GM18873 (cell line): ENCODE measurements at regions not wholly inside any gene's neighbourhood (a gene's known extent, or its start where the extent isn't known, plus 50 kb on each side); places are given as distances from the start of the nearest gene placed in this dataset.

ENCODE experiments used
- ATAC-seq: cut with Tn5 transposase; IDR thresholded peaks from one replicate; pipeline ENCODE4 v1.9.1; 2021; ENCODE audit warnings: mild to moderate bottlenecking, moderate library complexity, moderate number of reproducible peaks; ENCODE audit not compliant: unreplicated experiment, low FRiP score

GRCh38 chr16:79823639-79824038, 223.1 kb upstream of the MAF start:
- no peak for ATAC-seq

- ATAC-seq, result no peak
Observed at GRCh38 chr16:79821911-79822310, 221.4 kb upstream of the MAF start.

GRCh38 chr16:79816081-79816497, 215.6 kb upstream of the MAF start:
- ATAC-seq, result no peak

GRCh38 chr16:79815049-79815448, 214.5 kb upstream of the MAF start:
- ATAC-seq, result no peak

- no peak for ATAC-seq
Observed at GRCh38 chr16:79814124-79814523, 213.6 kb upstream of the MAF start.

DNA sequence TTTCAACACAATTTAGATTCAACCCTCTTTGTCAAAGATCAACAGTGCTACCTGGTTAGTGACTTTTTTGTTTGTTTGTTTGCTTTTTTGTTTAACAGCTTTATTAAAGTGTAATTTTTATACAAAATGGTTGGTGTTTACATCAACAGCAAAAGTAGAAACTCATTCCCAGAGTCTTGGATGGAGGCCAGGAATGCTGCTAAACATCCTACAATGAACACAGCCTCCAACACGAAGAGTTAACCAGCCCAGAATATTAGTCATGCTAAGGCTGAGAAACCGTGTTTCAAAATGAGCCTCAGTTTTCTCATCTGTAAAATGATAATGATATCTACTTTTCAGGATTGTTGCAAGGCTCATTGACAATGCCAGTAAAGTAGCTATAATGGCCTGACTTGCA, 211.0 kb upstream of the MAF start:
- ATAC-seq, result no peak

GRCh38 chr16:79810449-79811189, 210.1 kb upstream of the MAF start:
- no peak for ATAC-seq

DNA sequence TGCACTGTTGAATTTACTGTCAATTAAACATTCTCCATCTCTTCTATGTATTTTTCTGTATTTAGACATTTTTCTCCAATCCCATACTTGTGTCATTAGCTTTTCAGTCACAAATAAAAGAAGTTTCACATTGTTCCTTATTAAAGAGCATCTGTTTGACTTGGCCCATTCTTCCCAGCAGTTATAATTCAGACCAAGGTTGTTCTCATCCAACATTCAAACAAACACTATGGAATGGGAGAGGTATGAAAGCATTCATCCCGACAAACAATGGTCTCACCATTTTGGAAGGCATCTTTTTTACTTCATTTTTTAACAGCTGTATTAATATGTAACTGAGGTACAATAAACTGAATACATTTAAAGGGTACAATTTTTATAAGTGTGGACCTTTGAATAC, 208.8 kb upstream of the MAF start:
- no peak for ATAC-seq

- ATAC-seq, result no peak
Observed at GRCh38 chr16:79808731-79809130, 208.2 kb upstream of the MAF start.

GRCh38 chr16:79806757-79807156, 206.2 kb upstream of the MAF start:
- ATAC-seq, result no peak

DNA sequence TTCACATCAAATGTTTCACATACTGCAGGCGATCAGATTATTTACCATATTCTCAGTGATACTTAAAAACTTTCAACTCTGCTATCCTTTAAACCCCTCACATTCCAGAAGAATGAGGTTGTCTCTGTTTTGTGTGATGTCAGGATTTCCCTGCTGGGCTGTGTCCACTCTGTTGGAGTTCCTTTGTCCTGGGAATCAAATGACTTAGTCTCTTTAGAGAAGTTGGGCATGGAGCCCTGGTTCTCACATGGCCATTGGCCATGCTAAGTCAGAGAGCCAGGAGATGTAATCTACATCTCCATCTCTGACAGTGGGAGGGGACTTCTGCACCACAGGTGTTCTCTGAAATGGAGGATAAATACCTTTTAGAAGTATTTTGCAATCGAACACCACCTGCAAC, 205.1 kb upstream of the MAF start:
- ATAC-seq, result no peak

DNA sequence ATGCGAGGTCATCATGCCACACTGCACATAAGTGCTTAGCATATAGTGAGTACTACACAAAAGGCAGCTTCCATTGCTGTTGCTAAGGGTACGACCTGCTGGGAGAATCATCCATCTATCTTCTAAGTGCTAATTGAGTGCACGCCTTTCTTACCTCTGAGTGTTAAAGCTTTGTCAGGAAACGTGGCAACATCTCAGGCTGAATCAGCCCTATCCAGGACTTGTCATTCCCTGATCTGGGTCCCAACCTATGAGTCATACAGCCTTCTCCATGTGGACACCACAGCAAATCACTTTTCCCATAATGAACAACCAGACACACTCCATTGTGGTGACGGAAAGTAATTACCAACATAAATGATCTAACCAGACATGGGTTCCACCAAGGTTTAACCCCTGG, 201.1 kb upstream of the MAF start:
- no peak for ATAC-seq

DNA sequence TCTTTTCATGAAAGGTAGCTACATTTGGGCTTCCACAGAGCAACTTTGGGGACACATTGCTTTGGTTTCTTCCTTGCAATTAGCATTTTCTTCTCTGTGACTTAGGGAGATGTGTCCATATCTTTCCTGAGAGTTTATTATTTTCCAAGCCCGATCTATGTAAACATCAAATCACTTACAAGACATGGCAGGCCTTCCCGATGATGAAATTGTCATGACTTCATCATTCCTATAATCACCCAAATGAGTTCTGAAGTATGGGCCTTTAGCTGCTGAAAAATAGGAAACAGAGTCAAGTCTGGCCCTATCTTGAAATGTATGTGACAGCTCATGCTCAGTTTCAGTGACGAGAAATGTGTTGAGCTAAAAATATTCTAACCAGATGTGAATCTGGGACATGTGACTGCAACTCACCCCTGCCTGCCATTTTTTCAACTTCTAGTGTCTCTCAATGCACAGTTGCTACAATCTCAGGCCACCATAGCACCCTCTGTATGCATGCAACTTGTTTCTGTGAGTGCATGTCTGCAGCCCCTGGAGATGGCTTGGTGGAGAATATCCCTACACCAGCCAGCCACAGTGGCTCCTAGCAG, 199.6 kb upstream of the MAF start:
- ATAC-seq, result no peak

GRCh38 chr16:79798416-79799053, 198.0 kb upstream of the MAF start:
- no peak for ATAC-seq

DNA sequence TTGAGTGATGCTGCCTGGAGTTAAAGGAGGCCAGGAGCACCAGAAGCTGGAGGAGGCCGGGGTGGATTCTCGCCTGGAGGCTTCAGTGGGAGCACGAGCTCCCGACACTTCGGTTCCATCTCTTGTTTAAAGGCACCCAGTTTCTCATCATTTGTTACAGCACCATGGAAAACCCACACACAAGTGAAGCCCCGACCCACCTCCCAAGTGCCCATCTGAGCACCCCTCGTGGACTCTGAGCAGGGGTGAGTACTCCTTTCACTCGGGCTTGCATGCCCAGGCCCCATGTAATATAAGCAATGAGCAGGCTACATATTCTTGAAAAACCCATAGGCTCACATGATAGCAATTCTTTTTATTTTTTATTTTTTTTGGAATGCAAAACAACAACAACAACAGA, 196.9 kb upstream of the MAF start:
- no peak for ATAC-seq

DNA sequence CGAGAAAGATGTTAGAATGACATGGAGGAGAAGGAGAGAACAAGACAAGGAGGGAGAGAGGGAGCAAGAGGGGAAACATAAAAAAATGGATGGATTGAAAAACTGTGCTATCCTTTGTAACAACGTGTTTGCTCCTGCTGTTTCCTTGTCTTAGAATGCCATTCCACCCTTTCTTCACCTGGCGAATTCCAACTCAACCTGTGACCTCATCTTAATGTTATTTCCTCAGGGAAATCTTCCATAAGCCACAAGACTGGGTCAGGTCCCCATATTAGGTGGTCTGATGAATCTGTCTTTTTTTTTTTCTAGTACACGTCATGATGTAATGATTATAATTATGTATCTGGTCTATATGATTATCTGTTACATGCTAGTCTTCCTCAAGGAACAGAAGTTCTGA, 195.0 kb upstream of the MAF start:
- no peak for ATAC-seq

DNA sequence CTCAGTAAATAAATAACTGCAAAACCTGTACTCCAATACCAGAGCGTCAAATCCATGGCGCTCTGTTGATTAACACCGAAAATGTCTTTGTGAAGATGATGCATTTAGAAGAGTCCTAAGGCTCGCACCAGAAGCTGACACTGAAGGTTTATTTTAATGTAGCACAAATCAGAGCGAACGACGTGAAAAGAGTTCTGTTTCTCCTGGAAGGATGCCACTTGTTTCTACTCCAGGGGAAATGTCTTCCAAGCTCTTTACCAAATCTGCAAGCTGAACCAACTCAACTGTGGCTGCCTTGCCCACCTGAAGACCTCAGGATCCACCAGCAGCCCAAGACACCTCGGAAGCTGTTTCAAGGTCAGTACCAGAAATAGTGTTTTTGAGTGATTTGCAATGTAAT, 194.4 kb upstream of the MAF start:
- no peak for ATAC-seq

DNA sequence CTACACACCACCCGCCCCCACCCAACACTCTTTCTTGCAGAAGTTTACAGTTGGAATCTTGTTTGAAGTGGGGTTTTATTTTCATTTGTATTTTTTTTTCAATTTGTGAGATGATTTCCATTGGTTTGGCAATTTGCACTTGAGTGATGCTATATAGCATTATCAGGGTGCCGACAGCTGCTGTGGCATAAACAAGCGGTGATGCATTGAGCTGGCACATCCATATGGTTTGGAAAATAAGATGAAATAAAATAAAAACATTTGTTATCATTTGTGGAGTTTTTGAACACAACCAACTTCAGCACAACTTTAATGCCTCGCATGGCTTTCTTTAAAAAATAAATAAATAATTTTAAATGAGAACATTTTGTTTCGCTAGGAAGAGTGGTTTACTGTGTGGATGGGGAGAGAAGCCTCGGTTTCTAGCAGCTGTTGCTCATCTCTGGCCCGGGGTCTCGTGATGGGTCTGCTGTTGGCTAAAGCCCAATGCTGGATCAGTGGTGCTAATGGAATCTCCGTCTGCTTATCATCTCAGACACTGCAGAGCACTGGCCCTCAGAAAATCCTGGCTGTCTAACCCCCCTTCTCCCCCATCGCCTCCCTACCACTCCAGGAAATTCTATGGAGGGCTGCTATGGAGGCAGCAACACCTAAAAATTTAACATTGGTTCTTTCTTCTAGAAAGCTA, 192.3 kb upstream of the MAF start:
- ATAC-seq, result no peak

DNA sequence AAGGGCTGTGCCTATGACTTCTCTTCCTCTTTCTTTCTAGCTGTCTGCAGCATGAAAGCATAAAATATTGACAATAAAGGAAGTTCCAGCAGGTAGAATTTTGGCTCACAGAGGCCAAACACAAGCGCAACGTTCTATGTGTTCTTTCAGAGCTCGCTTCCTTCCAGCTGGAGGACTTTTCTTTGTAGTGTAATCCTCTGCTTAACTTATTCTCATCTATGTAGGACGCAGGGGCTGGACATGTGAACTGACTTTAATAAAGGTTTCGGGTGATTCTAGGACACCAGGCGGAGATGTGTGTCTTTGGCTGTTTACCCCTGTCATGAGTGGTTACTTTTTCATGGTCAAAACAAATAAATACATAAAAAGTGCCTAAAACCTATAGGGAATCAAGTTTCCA, 191.5 kb upstream of the MAF start:
- ATAC-seq, result no peak

- no peak for ATAC-seq
Observed at GRCh38 chr16:79790854-79791253, 190.3 kb upstream of the MAF start.

GRCh38 chr16:79788949-79789348, 188.4 kb upstream of the MAF start:
- ATAC-seq, result no peak
